Progenitor cell of endocrine pancreas (in vitro differentiated cells): ENCODE measurements at regions not wholly inside any gene's neighbourhood (a gene's known extent, or its start where the extent isn't known, plus 50 kb on each side); places are given as distances from the start of the nearest gene placed in this dataset.

Source experiments
- DNase-seq: peaks from one replicate; pipeline ENCODE4 v3.0.0; 2021; ENCODE audit warnings: low spot score; ENCODE audit not compliant: unreplicated experiment
- H3K27ac Mint-ChIP-seq: 2 replicates; pipeline ENCODE4 v1.8.0; 2021; ENCODE audit warnings: mild to moderate bottlenecking, moderate library complexity, mixed read lengths
- H3K27me3 Mint-ChIP-seq: 2 replicates; pipeline ENCODE4 v1.8.0; 2021; ENCODE audit warnings: mixed read lengths
- H3K36me3 Mint-ChIP-seq: 2 replicates; pipeline ENCODE4 v1.8.0; 2022; ENCODE audit warnings: mixed read lengths; ENCODE audit not compliant: insufficient read depth
- H3K4me1 Mint-ChIP-seq: 2 replicates; pipeline ENCODE4 v1.8.0; 2021; ENCODE audit warnings: low read depth, mixed read lengths
- H3K4me3 Mint-ChIP-seq: 2 replicates; pipeline ENCODE4 v1.8.0; 2021; ENCODE audit warnings: low read depth, mild to moderate bottlenecking, moderate library complexity, mixed read lengths
- H3K9me3 Mint-ChIP-seq: 2 replicates; pipeline ENCODE4 v1.8.0; 2021; ENCODE audit warnings: low read depth, mixed read lengths
- CTCF ChIP-seq: fragments of 200-600 bp; sonication (generic); IDR thresholded peaks from one replicate; pipeline ENCODE4 v1.5.0; 2021; ENCODE audit warnings: antibody characterized with exemption, mild to moderate bottlenecking; ENCODE audit not compliant: unreplicated experiment

GRCh38 chr12:91753649-91754048 lies 392.0 kb downstream of the BTG1 start:
- TF ChIP-seq CTCF, result no peak
- no peak for DNase-seq

GRCh38 chr12:91746976-91747375 lies 398.7 kb downstream of the BTG1 start:
- H3K27ac Mint-ChIP-seq, result no peak overlapping the region

More at GRCh38 chr12:91753649-91754048, 392.0 kb downstream of the BTG1 start:
- Mint-ChIP-seq H3K9me3 (peaks cover 10% of the 10 kb centered on the region), H3K4me1 (no peaks in the 10 kb centered on the region), H3K4me3 (no peak overlapping the region), H3K27me3 (no peaks in the 10 kb centered on the region), H3K27ac (no peak overlapping the region), H3K36me3 (peaks cover 1% of the 10 kb centered on the region)

GRCh38 chr12:91744597-91744996 lies 401.0 kb downstream of the BTG1 start:
- TF ChIP-seq CTCF, result no peak
- Mint-ChIP-seq H3K4me1 (no peaks in the 10 kb centered on the region), H3K36me3 (no peaks in the 10 kb centered on the region), H3K4me3 (no peak overlapping the region), H3K27ac (no peak overlapping the region), H3K9me3 (no peaks in the 10 kb centered on the region), H3K27me3 (no peaks in the 10 kb centered on the region)
- DNase-seq, result no peak

More at GRCh38 chr12:91746976-91747375, 398.7 kb downstream of the BTG1 start:
- no peak for DNase-seq
- TF ChIP-seq CTCF, result no peak
- Mint-ChIP-seq H3K9me3 (peaks cover 2% of the 10 kb centered on the region), H3K4me3 (no peak overlapping the region), H3K4me1 (no peaks in the 10 kb centered on the region), H3K27me3 (no peaks in the 10 kb centered on the region), H3K36me3 (peaks cover 1% of the 10 kb centered on the region)

GRCh38 chr12:91743704-91744321 lies 401.8 kb downstream of the BTG1 start:
- Mint-ChIP-seq H3K27ac (no peak overlapping the region), H3K36me3 (no peaks in the 10 kb centered on the region), H3K4me1 (no peaks in the 10 kb centered on the region), H3K27me3 (no peaks in the 10 kb centered on the region), H3K9me3 (no peaks in the 10 kb centered on the region), H3K4me3 (no peak overlapping the region)
- DNase-seq, result no peak
- TF ChIP-seq CTCF, result no peak

DNA sequence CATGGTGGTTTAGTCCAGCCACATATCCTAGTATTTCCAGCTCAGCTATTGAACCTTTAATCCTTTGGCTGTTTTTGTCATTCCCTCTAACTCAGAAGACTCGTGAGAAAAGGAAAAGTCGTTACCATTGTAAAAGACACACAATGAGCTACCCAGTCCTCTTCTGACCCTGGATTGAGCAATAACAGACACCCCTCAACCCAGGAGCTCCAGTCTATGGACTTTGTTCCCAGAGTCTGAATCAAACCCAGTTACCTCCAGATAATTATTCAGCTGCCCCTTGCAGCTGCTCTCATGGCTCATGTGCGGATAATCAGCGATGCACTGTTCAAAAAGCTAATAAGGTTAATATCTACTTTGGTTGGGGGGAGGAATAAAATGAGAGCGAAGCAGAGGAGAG lies 402.4 kb downstream of the BTG1 start:
- no peaks in the 10 kb centered on the region for H3K9me3 Mint-ChIP-seq
- no peaks in the 10 kb centered on the region for H3K4me1 Mint-ChIP-seq
- no peak for DNase-seq
- no peak for TF ChIP-seq CTCF
- H3K36me3 Mint-ChIP-seq, result no peaks in the 10 kb centered on the region
- H3K27ac Mint-ChIP-seq, result no peak overlapping the region
- H3K27me3 Mint-ChIP-seq, result no peaks in the 10 kb centered on the region
- H3K4me3 Mint-ChIP-seq, result no peak overlapping the region
